Subcutaneous abdominal adipose tissue (tissue), 5 donors: ENCODE measurements at regions not wholly inside any gene's neighbourhood (a gene's known extent, or its start where the extent isn't known, plus 50 kb on each side); places are given as distances from the start of the nearest gene placed in this dataset.

ENCODE experiments used
- H3K27ac ChIP-seq: one replicate; pipeline ENCODE4 v1.7.0; 2013; ENCODE audit warnings: low read depth, mild to moderate bottlenecking, inconsistent platforms, low read length, moderate library complexity
- H3K27me3 ChIP-seq, 5 donors: one replicate each; pipeline ENCODE4 v1.7.0; 2013; ENCODE audit warnings: low read length in 5 of 5, inconsistent platforms in 1 of 5; ENCODE audit not compliant: control insufficient read depth in 5 of 5, insufficient read depth in 4 of 5
- H3K36me3 ChIP-seq, 5 donors: one replicate each; pipeline ENCODE4 v1.7.0; 2013; ENCODE audit warnings: low read length in 5 of 5; ENCODE audit not compliant: control insufficient read depth in 5 of 5, insufficient read depth in 5 of 5
- H3K4me1 ChIP-seq, 5 donors: one replicate each; pipeline ENCODE4 v1.7.0; 2013; ENCODE audit warnings: low read length in 5 of 5, mild to moderate bottlenecking in 3 of 5, moderate library complexity in 1 of 5; ENCODE audit not compliant: control insufficient read depth in 5 of 5, insufficient read depth in 5 of 5
- H3K4me3 ChIP-seq, 5 donors: one replicate each; pipeline ENCODE4 v1.7.0; 2013; ENCODE audit warnings: low read length in 5 of 5, low read depth in 1 of 5
- H3K9ac ChIP-seq, 5 donors: one replicate each; pipeline ENCODE4 v1.7.0; 2013; ENCODE audit warnings: low read length in 5 of 5, mild to moderate bottlenecking in 4 of 5, moderate library complexity in 3 of 5
- H3K9me3 ChIP-seq, 5 donors: one replicate each; pipeline ENCODE4 v1.7.0; 2013; ENCODE audit warnings: low read length in 5 of 5; ENCODE audit not compliant: control insufficient read depth in 5 of 5
- donor health status: healthy.
- donor health status: healthy.
- donor health status: healthy.
- donor health status: healthy.
- donor health status: healthy.

DNA sequence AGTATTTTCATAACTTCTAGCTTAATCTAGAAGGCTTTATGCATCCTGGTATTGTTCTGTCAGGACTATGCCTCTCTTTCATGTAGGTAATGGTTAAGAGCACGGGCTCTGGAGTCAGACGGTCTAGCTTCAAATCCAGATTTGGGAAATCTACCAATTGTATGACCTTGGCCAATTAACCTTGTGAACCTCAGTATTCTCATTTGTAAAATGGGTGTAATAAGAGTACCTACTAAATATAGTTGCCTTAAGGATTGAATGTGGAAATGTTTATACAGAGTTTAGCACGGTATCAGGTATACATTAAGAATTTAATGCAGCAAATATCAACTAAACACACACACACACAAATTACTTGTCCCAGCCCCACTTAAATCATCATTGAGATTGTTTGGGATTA, 97.3 kb upstream of the RAB3GAP2 start:
- Histone ChIP-seq H3K9me3 (peaks cover 0 to 3% (median 0%) of the 10 kb centered on the region in 5 donors), H3K9ac (no peak overlapping the region), H3K27ac (peak overlapping the region; percentile 76), H3K4me1 (peaks cover 5 to 26% (median 13%) of the 10 kb centered on the region in 5 donors), H3K36me3 (no peaks in the 10 kb centered on the region), H3K27me3 (no peaks in the 10 kb centered on the region), H3K4me3 (no peak overlapping the region)

DNA sequence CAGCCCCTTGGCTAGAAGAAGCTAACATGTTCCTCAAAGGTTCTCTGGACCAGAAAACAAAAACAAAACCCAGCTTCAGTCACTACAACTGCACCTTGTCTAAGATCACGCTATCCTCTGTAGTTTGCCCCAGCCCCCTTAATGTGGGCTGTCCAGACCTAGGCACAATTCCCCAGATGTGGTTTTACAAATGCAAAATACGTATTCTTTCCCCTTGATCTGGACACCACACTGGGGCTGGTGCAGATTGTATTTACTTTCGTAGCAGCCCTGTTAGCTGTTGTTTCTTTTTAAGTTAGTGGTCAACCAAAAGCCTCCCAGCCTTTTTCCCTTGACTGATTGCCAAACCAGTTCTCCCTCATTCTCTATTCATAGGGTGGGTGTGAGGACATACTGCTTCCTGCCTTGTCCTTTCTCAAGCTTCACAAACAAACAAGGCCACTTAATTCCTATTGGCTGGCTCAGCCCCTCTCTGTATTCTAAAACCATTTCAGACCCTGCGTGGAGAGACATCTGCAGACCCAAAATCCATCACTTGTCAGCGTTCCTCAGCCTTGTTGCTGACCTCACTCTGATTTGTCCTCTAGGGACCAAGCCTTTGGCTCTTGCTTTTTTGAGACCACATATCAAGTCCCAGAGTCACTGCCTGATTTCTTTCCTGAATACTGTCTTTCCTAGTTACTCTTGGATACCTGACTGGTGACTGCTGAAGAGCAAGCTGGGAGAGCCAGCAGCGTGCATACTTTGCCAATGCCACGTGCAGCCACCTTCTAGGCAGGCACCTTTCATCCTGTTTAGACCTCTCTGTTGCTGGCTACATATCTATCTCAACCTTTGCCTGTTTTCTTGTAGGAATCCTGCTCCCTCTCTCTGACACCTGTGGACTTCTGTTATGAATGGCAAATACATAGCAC, 96.4 kb upstream of the RAB3GAP2 start:
- H3K4me1 ChIP-seq, result peaks cover 5 to 26% (median 13%) of the 10 kb centered on the region in 5 donors
- H3K36me3 ChIP-seq, result no peaks in the 10 kb centered on the region
- no peak overlapping the region for H3K9ac ChIP-seq
- no peak overlapping the region for H3K27ac ChIP-seq
- no peaks in the 10 kb centered on the region for H3K27me3 ChIP-seq
- H3K9me3 ChIP-seq, result peaks cover 0 to 3% (median 0%) of the 10 kb centered on the region in 5 donors
- no peak overlapping the region for H3K4me3 ChIP-seq

DNA sequence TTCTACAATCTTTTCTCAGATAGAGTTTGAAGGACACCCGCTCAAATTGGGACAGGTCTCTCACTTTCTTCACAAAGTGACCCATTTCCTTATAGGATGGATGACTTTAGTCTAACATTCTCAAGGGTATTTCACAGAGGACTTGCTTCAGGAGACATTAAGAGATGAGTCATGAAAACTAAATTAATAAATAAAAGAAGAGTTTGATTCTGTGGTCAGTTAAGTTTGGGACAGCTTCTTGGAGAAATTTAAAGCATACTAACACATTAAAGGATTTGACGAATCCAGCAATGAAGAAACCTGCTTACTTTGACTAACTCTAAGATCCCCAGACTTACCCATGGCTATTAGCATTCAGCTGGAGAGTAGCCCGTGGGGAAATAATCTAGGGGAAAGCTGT, 95.6 kb upstream of the RAB3GAP2 start:
- H3K9ac ChIP-seq, result no peak overlapping the region
- peaks cover 5 to 26% (median 13%) of the 10 kb centered on the region in 5 donors for H3K4me1 ChIP-seq
- H3K9me3 ChIP-seq, result peaks cover 0 to 3% (median 0%) of the 10 kb centered on the region in 5 donors
- H3K36me3 ChIP-seq, result no peaks in the 10 kb centered on the region
- H3K27me3 ChIP-seq, result no peaks in the 10 kb centered on the region
- no peak overlapping the region for H3K27ac ChIP-seq
- no peak overlapping the region for H3K4me3 ChIP-seq

DNA sequence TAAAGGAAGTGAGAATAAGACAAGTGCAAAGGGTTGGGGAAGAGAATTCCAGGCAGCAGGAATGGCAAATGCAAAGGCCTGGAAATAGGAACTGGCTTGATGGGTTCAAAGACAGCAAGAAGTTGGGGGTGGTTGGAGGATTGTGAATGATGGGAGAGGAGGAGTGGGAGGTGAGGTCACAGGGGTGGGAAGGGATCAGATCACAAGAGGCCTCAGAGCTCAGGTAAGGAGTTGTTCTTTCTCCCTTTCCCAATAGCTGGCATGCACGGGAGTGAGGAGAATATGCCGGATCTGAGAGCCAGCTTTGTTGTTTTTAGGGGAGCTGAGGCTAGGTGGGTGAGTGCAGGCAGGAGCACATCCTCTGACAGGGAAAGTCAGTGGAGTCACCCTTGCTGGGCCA, 94.0 kb upstream of the RAB3GAP2 start:
- H3K4me1 ChIP-seq, result peaks cover 5 to 26% (median 13%) of the 10 kb centered on the region in 5 donors

DNA sequence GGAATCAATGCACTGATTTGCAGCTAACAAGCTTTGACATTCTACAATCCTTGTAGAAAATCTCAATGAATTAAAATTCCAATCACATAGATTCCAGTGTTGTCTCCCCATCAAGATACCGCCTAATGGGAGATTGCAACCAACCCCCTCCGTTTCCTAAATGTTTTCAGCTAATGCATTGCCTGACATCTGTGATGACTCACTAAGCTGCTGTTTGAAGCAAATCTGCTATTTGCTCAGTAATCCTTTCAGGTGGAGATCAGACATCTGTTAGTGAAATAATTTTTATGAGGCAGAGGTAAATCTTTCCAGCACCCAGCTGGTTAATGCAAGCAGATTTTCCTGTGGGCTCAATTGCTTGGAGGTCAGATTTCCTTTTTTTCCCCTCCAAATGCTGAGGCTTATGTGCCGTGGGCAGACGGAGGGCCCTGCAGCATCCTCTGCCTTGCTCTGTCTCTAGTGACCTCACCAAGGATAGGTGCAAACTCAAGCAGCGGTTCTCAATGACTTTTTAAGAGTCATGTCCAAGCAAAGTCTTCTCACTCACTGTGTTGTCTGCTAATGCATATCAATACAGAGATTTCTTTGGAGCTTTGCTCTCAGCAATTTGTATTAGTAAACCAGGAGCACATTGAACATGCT, 91.1 kb upstream of the RAB3GAP2 start:
- Histone ChIP-seq H3K4me1 (peaks cover 0 to 4% (median 0%) of the 10 kb centered on the region in 5 donors), H3K27ac (no peak overlapping the region), H3K27me3 (no peaks in the 10 kb centered on the region), H3K9me3 (peaks cover 0 to 3% (median 0%) of the 10 kb centered on the region in 5 donors), H3K36me3 (no peaks in the 10 kb centered on the region), H3K4me3 (no peak overlapping the region), H3K9ac (no peak overlapping the region)

More for the DNA sequence above, 94.0 kb upstream of the RAB3GAP2 start:
- H3K4me3 ChIP-seq, result no peak overlapping the region
- peaks cover 0 to 3% (median 0%) of the 10 kb centered on the region in 5 donors for H3K9me3 ChIP-seq
- H3K9ac ChIP-seq, result no peak overlapping the region
- H3K36me3 ChIP-seq, result no peaks in the 10 kb centered on the region
- H3K27me3 ChIP-seq, result no peaks in the 10 kb centered on the region
- no peak overlapping the region for H3K27ac ChIP-seq

GRCh38 chr1:220356981-220357850, 85.0 kb upstream of the RAB3GAP2 start:
- Histone ChIP-seq H3K4me3 (no peak overlapping the region), H3K36me3 (no peaks in the 10 kb centered on the region), H3K27ac (no peak overlapping the region), H3K9ac (no peak overlapping the region), H3K4me1 (no peaks in the 10 kb centered on the region), H3K27me3 (no peaks in the 10 kb centered on the region), H3K9me3 (no peaks in the 10 kb centered on the region)

- H3K27ac ChIP-seq, result no peak overlapping the region
- no peak overlapping the region for H3K9ac ChIP-seq
- no peaks in the 10 kb centered on the region for H3K36me3 ChIP-seq
- H3K9me3 ChIP-seq, result no peaks in the 10 kb centered on the region
- no peak overlapping the region for H3K4me3 ChIP-seq
- no peaks in the 10 kb centered on the region for H3K4me1 ChIP-seq
- no peaks in the 10 kb centered on the region for H3K27me3 ChIP-seq
These were observed 81.2 kb upstream of the RAB3GAP2 start for GRCh38 chr1:220353229-220354012.

GRCh38 chr1:220348211-220348610, 76.0 kb upstream of the RAB3GAP2 start:
- Histone ChIP-seq H3K9me3 (no peaks in the 10 kb centered on the region), H3K27me3 (no peaks in the 10 kb centered on the region)

DNA sequence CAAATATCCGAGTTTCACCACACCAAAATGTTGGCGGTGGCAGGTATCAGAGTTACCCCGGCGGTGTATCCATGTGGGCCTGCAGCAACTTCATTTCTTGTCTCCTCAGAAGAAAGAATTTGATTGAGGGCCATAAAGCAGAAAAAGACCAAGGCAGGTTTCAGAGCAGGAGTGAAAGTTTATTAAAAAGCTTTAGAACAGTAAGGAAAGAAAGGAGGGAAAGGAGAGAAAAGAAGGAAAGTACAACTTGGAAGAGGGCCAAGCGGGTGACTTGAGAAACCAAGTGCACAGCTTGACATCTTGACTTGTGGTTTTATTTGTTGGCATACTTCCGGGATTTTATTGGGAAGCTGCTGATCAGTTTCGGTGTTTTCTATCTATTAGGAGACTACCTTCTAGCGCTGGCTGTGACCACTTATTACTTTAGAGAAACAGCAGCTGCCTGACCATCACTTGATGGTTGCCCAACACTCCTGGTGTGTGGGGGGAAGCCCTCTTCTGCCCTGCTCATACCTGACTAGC, 75.5 kb upstream of the RAB3GAP2 start:
- no peak overlapping the region for H3K4me3 ChIP-seq
- no peak overlapping the region for H3K9ac ChIP-seq
- H3K36me3 ChIP-seq, result no peaks in the 10 kb centered on the region
- H3K4me1 ChIP-seq, result peaks cover 0 to 7% (median 0%) of the 10 kb centered on the region in 5 donors
- H3K27ac ChIP-seq, result no peak overlapping the region
- H3K27me3 ChIP-seq, result no peaks in the 10 kb centered on the region
- H3K9me3 ChIP-seq, result no peaks in the 10 kb centered on the region

More at GRCh38 chr1:220348211-220348610, 76.0 kb upstream of the RAB3GAP2 start:
- no peaks in the 10 kb centered on the region for H3K36me3 ChIP-seq
- H3K9ac ChIP-seq, result no peak overlapping the region
- H3K4me1 ChIP-seq, result peaks cover 0 to 7% (median 0%) of the 10 kb centered on the region in 5 donors
- H3K27ac ChIP-seq, result no peak overlapping the region
- no peak overlapping the region for H3K4me3 ChIP-seq
